HG02610 (cell line): ENCODE measurements at regions not wholly inside any gene's neighbourhood (a gene's known extent, or its start where the extent isn't known, plus 50 kb on each side); places are given as distances from the start of the nearest gene placed in this dataset.

Experiments used
- ATAC-seq: cut with Tn5 transposase; IDR thresholded peaks from one replicate; pipeline ENCODE4 v1.9.1; 2021; ENCODE audit warnings: mild to moderate bottlenecking, moderate library complexity; ENCODE audit not compliant: unreplicated experiment

DNA sequence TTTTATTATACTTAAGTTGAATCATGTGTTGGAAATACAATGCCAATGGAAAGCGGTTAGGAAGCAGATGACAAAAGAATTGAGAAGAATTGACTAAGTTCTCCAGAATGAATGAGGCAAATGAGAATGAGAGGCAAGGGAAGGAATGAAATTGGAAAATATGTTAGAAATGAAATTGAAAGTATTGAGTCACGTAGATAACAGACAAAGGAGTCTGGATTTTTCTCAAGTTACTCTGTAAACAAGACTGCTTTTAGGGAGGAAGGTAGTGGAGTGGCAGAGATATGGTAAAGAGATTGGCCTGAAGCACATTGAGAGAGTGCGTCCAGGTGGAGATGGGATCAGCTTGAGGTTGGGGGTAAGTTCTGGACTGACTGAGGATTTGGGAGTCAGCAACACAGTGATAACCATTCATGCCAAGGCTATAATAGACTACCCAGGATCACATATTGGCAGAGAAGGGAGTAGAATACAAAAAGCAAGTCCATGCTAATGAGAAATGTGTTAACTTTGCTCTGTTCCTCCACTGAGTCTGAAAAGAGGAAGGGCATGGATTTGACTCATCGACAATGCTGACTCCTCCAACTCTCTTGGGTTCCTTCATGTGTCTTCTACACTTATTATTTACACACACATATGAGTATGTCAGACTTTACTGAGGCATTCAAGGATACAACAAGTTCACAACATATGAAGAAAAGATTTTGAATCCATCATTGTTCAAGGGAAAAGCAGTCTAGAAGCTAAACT, 814.2 kb upstream of the ZNF608 start:
- ATAC-seq, result no peak

DNA sequence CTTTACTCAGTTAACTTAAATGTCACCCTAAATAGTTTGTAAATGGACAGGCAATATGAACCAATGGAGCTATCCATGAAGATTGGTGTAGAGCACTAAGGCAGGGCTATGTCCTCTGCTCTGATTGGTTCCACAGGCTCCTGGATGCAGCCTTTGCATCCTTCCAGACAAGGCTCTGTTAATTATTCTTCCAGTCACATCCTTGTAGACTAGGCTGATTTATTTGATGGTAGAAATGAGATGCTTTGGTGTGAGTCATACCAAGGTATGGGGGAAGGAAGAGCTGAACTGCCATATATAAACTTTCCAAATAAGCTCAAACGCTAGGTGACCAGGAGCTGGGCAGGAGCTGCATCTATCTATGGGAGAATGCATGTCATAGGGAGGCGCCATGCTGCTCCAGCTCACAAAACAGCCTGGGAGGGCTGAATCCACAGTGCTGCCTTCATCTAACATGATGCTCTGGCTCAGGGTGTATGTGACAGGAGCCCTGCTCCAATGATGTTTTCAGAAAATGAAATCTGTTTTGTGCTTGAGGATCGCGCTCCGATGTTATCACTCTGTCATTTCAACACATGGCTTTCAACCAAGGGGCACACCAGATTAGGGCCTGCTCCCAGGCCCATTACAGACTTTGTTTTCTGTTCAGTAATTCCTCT, 818.0 kb upstream of the ZNF608 start:
- ATAC-seq, result no peak

DNA sequence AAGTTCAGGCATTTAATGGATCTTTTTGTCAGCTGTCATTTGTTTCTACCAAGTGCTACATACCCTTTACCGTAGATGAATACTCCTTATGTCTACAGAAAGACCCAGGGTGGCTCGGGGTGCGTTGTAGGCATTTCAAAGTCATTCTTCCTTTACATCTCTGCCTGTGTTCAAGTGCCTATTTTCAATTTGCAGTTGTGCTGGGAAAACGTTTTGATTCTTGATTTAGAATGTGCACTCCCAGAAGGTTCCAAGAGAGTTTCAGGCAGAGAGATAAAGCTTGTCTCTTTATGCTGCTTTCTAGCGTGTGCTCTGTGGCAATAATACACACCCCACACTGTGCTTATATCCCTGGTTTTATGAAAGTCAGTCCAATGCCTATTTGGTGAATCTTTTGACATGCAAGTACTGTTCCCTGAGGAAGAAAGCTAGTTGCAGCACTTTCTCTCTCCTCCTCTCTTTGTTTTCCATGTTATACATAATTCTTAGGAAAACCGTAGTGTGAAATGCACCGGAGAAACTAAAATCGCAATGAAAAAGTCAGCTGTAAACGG, 828.1 kb upstream of the ZNF608 start:
- no peak for ATAC-seq

DNA sequence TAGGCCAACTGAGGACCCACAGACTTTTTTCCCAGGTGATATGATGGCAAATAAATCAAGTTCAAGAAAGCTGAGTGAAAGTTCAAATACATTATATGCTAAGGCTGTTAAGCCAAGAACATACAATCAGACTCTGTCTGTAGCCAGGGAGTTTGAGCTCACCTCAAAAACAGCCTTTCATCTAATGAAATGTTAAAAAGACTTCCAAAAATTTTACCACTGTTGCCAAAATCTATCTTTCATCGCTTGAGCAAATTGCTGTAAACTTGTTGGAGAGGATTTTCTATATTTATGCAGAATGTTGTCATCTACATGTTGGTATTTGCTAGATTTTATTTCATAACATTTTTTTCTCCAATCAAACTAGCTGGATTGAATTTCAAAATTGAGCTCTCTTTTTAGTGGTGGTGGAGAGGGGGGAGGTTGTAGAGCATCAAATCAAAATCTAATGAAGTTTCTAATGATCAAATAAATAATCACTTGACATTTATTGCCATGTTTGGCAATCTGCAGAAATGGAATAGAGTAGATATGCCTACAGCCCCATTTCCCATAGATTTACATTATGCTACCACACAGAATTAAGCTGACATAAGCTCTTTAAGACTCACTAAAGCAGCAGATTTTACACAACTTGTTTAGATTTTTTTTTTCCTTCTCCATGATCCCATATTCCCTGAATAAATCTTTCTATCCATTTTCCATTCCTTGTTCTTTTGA, 828.9 kb upstream of the ZNF608 start:
- ATAC-seq, result no peak

DNA sequence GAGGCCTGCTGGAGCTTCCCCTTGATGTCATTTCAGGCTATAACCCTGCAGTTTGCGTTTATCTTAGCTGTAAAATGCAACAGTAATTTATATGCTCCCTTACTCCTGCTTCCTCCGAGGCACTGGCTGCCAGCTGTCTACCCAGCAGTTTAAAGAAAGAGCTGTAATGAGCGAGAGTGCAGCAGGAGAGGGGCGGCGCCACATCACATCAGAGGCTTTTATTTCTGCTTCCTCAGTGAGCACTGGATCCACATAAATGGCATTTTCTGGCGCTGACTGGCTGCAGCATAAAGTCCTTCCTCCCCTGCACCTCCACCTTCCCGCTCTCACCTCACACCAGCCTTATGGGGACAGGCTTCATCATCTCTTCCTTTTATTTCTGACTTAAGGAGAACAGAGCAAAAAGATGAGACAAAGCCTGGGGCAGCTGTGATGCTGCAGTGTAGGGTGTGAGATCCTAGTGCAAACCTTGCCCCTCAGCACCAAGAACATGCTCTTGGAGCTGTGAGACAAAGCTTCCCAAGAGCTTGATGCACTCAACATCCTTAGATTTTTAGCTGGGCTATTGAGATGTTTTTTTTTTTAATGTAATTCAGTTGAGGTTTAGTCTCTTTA, 829.6 kb upstream of the ZNF608 start:
- ATAC-seq, result no peak

DNA sequence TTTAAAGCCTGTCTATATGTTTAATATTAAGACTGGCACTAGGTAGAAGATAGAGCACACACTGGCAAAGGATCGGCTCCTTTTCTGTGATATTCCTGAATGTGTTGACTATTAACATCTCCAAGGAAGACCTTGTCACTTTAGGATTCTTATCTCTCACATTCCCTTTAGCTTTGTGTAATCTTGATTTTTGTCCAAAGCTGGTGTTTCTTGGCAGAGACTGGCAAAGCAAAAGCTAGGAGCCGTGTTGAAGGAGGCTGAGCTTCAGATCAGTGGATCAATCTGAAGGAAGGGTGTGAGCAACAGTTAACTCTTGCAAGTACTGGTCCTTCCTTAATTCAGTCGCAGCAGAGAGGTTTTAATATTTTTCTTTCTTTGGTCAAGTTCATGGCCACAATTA, 830.4 kb upstream of the ZNF608 start:
- ATAC-seq, result no peak

DNA sequence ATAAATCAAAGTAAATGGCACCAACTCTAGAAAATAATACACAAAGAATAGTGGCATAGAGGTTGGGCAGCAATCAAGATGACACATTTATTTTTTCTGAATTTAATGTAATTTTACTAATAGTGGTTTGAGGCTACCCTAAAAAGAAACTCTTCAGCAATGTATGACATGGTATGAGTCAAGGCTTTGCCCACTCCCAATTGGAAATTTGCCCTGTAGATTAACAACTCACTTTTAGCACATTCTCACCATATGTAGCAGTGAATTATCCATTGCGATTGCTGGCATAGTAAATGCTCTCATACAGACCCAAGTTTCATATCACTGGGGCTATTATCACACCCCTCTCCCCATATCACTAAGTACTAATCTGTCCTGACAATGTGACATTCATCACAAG, 832.1 kb upstream of the ZNF608 start:
- no peak for ATAC-seq

DNA sequence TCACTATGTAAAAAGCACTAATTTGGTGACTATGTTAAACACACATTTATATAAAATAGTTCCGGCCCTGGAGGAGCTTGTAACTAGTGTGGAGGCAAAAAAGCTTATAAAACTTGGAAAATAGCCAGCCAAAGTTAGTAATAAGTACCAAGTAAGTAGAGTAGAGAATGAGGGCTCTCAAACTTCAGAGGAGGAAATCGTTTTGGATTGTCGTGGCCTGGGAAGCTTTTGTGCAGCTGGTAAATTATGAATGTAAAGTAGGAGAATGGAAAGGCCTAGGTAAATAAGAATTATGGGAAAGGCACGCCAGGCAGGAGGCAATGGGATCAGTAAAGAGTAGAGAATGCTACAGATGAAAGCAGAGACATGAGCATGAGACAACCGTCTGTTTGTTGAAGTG, 832.7 kb upstream of the ZNF608 start:
- ATAC-seq, result no peak

DNA sequence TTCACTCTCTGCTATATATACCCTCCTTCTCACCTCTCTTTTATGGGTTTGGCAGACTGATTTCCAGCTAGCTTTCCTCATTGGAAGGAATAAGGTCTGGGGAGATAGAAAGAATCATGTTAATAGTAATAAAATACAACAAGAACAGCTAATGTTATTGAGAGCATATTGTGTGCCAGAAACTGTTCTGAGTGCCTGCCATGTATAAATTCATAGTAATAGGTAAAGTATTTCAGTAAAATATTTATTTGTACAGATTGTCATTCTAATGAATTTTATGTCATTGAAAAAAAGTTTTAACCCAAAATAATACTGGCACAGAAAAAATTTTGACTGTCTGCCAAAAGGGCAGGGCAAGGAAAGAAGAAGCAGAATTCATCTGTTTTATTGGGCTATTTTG, 834.9 kb upstream of the ZNF608 start:
- ATAC-seq, result no peak

DNA sequence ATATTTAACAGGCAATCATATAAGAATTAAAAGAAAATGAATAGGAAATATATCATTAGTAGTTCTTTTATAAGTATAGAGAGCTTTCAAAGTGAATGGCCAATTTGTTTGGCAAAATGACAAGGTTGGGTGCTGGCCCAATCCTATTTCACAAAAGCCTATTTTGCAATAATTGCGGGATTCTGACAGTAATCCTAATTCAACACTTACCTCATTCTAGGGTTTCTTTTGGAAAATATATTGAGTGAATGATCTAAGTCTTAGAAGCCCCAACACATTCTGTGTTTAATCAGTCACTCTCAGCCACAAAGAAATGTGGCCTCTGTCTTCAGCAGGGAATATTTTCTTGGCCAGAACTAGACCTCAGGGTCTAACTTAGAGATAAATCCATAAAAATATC, 835.9 kb upstream of the ZNF608 start:
- no peak for ATAC-seq

DNA sequence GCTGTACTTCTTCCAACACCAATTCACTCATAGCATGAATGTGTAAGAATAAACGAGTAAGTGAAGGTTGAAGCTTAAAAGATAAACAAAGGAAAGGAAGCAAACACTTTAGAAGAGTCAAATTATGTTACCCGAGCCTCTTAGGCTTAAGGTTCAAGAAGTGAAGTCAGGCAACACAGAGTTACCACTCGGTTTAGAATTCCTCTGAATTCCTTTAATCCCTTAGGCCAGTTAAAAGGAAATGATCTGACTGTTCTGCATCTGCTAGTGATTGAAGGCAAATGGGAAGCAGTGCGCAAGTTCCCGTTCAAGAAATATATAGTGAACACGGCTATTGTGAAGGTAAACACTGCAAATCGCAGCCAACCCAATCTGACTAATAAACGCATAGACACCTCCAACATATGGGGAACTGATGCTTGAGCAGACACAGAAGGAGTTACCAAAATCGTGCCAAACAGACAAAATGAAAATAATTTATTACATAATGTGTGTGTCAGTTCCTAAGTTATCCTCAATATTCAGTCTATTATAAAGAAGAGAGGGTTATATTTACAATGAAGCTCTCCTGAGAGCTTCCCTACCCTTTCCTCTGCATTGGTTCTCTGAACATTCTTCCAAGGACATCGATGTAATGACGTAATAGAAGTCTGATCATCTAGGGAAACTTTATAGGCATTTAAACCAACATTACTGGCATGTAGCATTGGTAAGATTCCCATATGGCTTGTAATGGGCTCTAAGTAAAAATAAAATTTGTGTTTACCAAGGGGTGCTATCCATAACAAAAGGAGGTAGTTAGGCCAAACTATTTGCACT, 837.1 kb upstream of the ZNF608 start:
- ATAC-seq, result no peak

DNA sequence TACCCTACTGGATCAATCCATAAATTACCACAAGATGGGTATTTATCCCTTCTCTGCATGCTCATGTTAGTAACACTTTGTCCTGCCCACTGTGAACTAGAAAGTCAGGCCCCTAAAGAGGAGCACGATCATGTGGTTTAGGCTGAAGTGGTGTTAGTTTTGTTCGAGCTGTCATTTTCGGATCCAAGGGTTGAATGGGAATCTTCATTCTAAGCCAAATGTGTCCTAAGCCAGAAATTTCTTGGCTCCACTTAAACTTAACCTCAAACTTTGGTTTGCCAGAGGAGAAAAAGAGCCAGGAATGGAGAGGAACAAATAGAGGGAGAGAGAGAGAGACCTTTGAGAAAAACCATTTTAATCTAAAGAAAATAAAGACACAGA, 837.7 kb upstream of the ZNF608 start:
- ATAC-seq, result no peak

DNA sequence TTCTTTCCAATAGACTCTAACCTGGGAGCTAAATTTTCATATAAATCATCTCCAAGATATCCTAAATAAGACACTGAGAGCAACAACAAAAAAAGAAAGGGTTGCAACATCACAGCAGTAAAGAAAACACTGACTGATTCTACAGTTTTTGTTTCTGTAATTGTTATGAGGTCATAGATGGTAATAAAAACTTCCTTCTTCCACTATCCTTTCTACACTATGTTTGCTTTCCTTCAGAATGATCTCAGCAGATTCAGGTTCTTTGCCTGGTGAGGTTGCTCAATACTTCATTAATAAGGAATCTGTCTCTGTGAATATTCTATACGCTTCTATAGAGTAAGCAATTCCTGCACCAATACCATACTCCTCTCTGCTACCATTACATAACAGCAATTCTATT, 835.6 kb upstream of the GRAMD2B start:
- ATAC-seq, result no peak

DNA sequence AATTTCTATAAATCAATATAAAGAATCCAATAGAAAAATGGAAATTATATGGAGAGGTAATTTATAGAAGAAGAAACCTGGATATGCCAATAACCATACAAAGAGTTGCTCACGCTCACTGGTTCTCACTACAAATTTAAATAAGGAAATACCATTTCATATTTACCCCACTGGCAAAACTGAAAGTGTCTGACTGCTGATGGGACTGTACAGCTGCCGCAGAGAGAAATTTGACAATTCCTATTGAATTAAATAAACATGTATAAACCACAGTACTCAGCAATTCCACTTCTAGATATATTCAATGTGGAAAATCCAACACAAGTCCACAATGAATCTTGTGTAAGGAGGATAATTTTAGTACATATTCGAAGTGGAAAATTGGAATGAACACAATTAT, 830.4 kb upstream of the GRAMD2B start:
- no peak for ATAC-seq

DNA sequence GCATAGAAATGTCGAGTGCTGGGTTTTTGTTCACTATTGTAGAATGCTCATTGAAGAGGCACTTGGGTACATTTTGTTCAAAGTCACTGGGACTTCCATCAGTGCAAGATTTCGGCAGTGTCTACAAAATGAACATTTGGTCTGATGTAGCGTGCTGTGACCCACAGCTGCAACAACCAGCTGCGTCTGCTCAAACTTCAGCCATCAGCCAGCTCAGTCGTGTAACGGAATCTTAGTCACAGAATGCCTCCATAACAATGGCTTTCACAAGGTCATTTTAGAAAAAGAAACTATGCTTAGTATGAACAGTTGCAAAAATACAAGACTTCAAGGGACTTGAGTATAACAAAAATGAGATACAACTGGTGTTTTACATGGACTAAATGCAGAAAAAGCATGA, 828.1 kb upstream of the GRAMD2B start:
- ATAC-seq, result no peak

DNA sequence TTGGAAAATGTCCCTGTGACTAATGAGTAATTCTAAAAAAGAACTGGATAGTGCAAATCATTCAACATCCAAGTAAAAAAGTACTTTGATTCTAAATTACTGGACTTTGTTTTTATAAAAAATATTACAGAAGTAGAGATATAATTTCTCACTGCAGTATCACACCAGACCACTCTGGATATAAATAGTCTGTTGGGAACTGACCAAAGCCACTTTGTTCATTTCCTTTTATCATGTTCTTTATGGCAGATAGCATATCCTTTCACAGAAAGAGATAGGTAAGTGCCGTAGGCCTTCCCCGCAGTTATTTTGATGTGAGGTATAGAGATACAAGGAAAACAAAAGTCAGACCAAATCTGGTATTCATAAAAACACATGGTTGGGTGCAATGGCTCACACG, 827.4 kb upstream of the GRAMD2B start:
- no peak for ATAC-seq

DNA sequence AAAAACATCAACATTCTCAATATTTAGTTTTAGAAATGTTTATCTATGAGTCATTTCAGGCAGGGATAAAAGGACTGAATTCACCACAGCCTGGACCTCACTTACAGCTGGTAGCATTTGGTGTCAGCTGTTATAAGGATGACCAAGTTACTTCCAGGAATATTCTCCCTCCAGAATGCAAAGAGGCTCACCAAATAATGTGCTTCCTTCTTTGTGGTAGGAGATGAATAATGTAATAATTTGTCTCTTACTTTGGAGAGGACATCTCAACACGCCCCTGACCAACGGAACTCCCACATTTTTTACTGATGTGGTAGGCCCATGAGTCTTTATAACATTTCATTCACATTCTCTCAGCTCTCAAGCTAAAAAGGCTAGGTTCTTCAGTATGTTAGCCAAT, 825.9 kb upstream of the GRAMD2B start:
- no peak for ATAC-seq

DNA sequence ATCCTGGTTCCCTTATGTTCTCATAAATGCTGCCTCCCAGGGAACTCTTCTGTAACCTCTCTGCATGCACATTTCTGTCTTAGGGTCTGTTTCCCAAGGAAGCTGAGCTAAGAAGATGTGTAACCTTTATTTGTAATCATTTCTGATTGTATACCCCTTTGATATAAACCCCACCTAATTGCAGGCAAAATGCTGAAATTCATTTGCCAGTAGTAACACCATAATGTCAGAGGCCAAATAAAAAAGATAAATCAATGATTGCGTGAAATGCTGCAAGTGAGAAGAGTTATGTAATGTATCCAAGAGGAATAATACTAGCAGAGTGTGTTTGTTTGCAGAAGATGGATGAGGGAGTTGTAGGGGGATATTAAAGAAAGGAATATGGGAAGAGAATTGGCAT, 822.6 kb upstream of the GRAMD2B start:
- no peak for ATAC-seq

DNA sequence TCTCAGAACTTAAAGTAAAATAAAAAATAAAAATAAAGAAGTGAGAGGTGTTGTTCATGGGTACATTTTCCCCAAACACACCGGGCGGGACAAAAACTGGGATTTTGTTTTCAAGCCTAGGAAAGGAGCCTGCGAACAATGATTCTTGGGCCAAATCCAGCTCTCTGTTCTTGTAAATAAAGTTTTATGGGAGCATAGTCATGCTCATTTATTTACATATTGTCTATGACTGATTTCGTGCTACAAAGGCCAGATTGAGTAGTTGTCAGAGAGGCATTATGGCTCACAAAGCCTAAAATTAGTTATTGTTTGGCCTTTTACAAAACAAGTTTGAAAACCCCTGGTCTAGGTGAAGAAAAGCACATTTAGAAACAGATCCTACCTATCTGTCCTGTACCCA, 821.0 kb upstream of the GRAMD2B start:
- no peak for ATAC-seq

DNA sequence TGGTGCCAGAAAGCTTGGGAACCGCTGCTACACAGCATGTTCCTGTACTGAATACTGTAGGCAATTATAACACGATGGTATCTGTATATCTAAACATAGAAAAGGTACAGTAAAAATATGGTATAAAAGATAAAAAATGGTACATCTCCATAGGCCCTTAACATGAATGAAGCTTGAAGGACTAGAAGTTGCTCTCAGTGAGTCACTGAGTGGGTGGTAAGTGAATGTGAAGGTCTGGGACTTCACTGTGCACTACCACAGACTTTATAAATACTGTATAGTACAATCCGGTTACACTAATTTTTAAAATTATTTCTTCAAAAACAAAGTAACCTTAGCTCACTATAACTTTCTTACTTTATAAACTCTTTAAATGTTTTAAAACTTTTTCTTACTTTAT, 819.9 kb upstream of the GRAMD2B start:
- no peak for ATAC-seq

DNA sequence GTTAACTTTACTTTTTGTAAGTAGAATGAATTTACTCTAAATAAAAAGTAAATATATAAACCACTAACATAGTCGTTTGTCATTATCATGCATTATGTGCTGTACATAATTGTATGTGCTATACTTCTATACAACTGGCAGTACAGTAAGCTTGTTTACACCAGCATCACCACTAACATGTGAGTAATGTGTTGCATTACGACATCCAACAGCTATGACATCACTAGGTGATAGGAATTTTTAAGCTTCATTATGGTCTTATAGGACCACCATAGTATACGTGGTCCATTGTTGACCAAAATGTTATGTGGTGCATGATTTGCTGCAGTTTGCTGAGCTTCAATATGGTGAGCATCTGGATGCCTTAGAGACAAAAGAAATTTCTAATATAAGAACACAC, 819.1 kb upstream of the GRAMD2B start:
- no peak for ATAC-seq
